Spleen (tissue), 11 donors: ENCODE measurements at regions not wholly inside any gene's neighbourhood (a gene's known extent, or its start where the extent isn't known, plus 50 kb on each side); places are given as distances from the start of the nearest gene placed in this dataset.

ENCODE experiments used
- DNase-seq: peaks from one replicate; pipeline ENCODE4 v3.0.0-alpha.2; 2020
- H3K27ac ChIP-seq, 8 donors: fragments of 200-600 bp; sonication (generic) in 7 of 8; 1 replicate in 4 of 8; 2 replicates in 4 of 8; pipeline versions ENCODE4 v1.5.0 to v1.8.0; 2016 to 2021; ENCODE audit warnings: inconsistent platforms in 4 of 8, mild to moderate bottlenecking in 4 of 8, moderate library complexity in 1 of 8
- H3K27me3 ChIP-seq, 7 donors: fragments of 200-600 bp; sonication (generic) in 6 of 7; replicated peaks in 1 of 7; 1 replicate in 4 of 7; 2 replicates in 3 of 7; pipeline versions ENCODE4 v1.5.0 to v1.8.0; 2016 to 2021; ENCODE audit warnings: inconsistent platforms in 3 of 7, mild to moderate bottlenecking in 1 of 7
- H3K36me3 ChIP-seq, 6 donors: fragments of 200-600 bp; sonication (generic) in 5 of 6; 1 replicate in 4 of 6; 2 replicates in 2 of 6; pipeline versions ENCODE4 v1.5.0 to v1.8.0; 2016 to 2021; ENCODE audit warnings: inconsistent platforms in 2 of 6
- H3K4me1 ChIP-seq, 6 donors: fragments of 200-600 bp; sonication (generic) in 5 of 6; 1 replicate in 3 of 6; 2 replicates in 3 of 6; pipeline versions ENCODE4 v1.5.0 to v1.8.0; 2016 to 2021; ENCODE audit warnings: inconsistent platforms in 3 of 6
- H3K4me3 ChIP-seq, 8 donors: fragments of 200-600 bp; sonication (generic) in 7 of 8; 1 replicate in 4 of 8; 2 replicates in 4 of 8; pipeline versions ENCODE4 v1.5.0 to v1.8.0; 2016 to 2021; ENCODE audit warnings: inconsistent platforms in 4 of 8, mild to moderate bottlenecking in 4 of 8, moderate library complexity in 2 of 8
- H3K9me3 ChIP-seq, 8 donors: fragments of 200-600 bp; sonication (generic) in 7 of 8; 1 replicate in 4 of 8; 2 replicates in 4 of 8; pipeline versions ENCODE4 v1.5.0 to v1.8.0; 2016 to 2021; ENCODE audit warnings: inconsistent platforms in 4 of 8
- CTCF ChIP-seq, 11 experiments: fragments of 200-600 bp in 7 of 11; fragments of 450-650 bp in 4 of 11; sonication (generic) in 4 of 11; IDR thresholded peaks in 8 of 11; conservative IDR thresholded peaks in 3 of 11; 1 replicate in 7 of 11; 2 replicates in 4 of 11; pipeline versions ENCODE4 v1.4.0 to v1.8.0; 2016 to 2021; ENCODE audit warnings: antibody characterized with exemption in 11 of 11, inconsistent platforms in 4 of 11, mild to moderate bottlenecking in 1 of 11
- POLR2A ChIP-seq, 3 donors: fragments of 450-650 bp; IDR thresholded peaks; one replicate each; pipeline ENCODE4 v1.5.1; 2017; ENCODE audit warnings: antibody characterized with exemption in 3 of 3, mild to moderate bottlenecking in 1 of 3
- POLR2AphosphoS5 ChIP-seq, 3 donors: sonication (generic); formaldehyde crosslinking; IDR thresholded peaks; one replicate each; pipeline ENCODE4 v1.5.1; 2017; ENCODE audit warnings: antibody characterized with exemption in 3 of 3
- WGBS, 5 donors: extraction: QIAGEN DNeasy Blood & Tissue Kit in 3 of 5; methylation state at CpG; one replicate each; pipeline versions ENCODE4 v1.1.5 to v1.1.7; 2013 to 2018; 5-methylcytosine and 5-hydroxymethylcytosine counted together
- intact Hi-C: fragments of 100-400 bp; cut with DNase I; formaldehyde crosslinking; loops from one replicate; pipeline ENCODE4 v1.15.0; 2023; ENCODE audit warnings: low total_unique reads
- donor health status: healthy with polysubstance abuse.
- donor health status: DM: no; HTN: no; CAD: no; lungs with moderate emphysema.
- donor health status: DM: no; HTN: no; CAD: no.
- donor health status: Bipolar disorder and iron deficiency.
- donor health status: healthy.
- donor health status: DM: no; HTN: no; CAD: no.
- donor health status: DM: yes; HTN: yes; CAD: no.

- 84 to 94% (median 92%) methylated on average over 6 of the region's 6 CpGs for WGBS, 5 donors
- Histone ChIP-seq H3K4me1 (no peaks in the 10 kb centered on the region), H3K4me3 (no peak overlapping the region), H3K9me3 (peaks cover 0 to 4% (median under 1%) of the 10 kb centered on the region in 8 donors), H3K27me3 (no peaks in the 10 kb centered on the region), H3K36me3 (no peaks in the 10 kb centered on the region), H3K27ac (no peak overlapping the region)
- intact Hi-C loops, result no loop called here
- no peak for TF ChIP-seq POLR2AphosphoS5 (IDR thresholded peaks at IDR 0.05)
- no peak for TF ChIP-seq POLR2A (IDR thresholded peaks at IDR 0.05)
- no peak for TF ChIP-seq CTCF (IDR thresholded peaks at IDR 0.05 in 8 of 11, conservative IDR thresholded peaks at IDR 0.05 in 3 of 11)
- no peak for DNase-seq
Measured at GRCh38 chr11:122046846-122047245, 69.2 kb downstream of the BLID start.

GRCh38 chr11:122046438-122046837, 69.6 kb downstream of the BLID start:
- no peaks in the 10 kb centered on the region for H3K4me1 ChIP-seq
- intact Hi-C loops, result no loop called here
- DNase-seq, result no peak
- no peaks in the 10 kb centered on the region for H3K9me3 ChIP-seq
- TF ChIP-seq POLR2A (IDR thresholded peaks at IDR 0.05), result no peak
- no peak for TF ChIP-seq POLR2AphosphoS5 (IDR thresholded peaks at IDR 0.05)
- TF ChIP-seq CTCF (IDR thresholded peaks at IDR 0.05 in 8 of 11, conservative IDR thresholded peaks at IDR 0.05 in 3 of 11), result no peak
- H3K27me3 ChIP-seq, result no peaks in the 10 kb centered on the region
- no peaks in the 10 kb centered on the region for H3K36me3 ChIP-seq
- H3K27ac ChIP-seq, result no peak overlapping the region
- 84 to 91% (median 85%) methylated on average over 4 of the region's 4 CpGs for WGBS, 5 donors
- no peak overlapping the region for H3K4me3 ChIP-seq

- Histone ChIP-seq H3K4me1 (no peaks in the 10 kb centered on the region), H3K9me3 (no peaks in the 10 kb centered on the region), H3K27ac (no peak overlapping the region), H3K4me3 (no peak overlapping the region), H3K36me3 (no peaks in the 10 kb centered on the region), H3K27me3 (no peaks in the 10 kb centered on the region)
- no peak for DNase-seq
- TF ChIP-seq POLR2A (IDR thresholded peaks at IDR 0.05) (no peak), CTCF (IDR thresholded peaks at IDR 0.05 in 8 of 11, conservative IDR thresholded peaks at IDR 0.05 in 3 of 11) (no peak), POLR2AphosphoS5 (IDR thresholded peaks at IDR 0.05) (no peak)
- WGBS, 5 donors, result 9 to 27% (median 15%) methylated on average over 3 of the region's 3 CpGs
- intact Hi-C loops, result no loop called here
Measured at GRCh38 chr11:122045181-122045586, 70.8 kb downstream of the BLID start.

- WGBS, 5 donors, result 63 to 70% (median 66%) methylated on average over 4 of the region's 4 CpGs
- Histone ChIP-seq H3K27ac (no peak overlapping the region), H3K4me3 (no peak overlapping the region), H3K4me1 (no peaks in the 10 kb centered on the region), H3K36me3 (no peaks in the 10 kb centered on the region), H3K27me3 (no peaks in the 10 kb centered on the region), H3K9me3 (no peaks in the 10 kb centered on the region)
- no peak for DNase-seq
- TF ChIP-seq CTCF (IDR thresholded peaks at IDR 0.05 in 8 of 11, conservative IDR thresholded peaks at IDR 0.05 in 3 of 11) (no peak), POLR2AphosphoS5 (IDR thresholded peaks at IDR 0.05) (no peak), POLR2A (IDR thresholded peaks at IDR 0.05) (no peak)
- intact Hi-C loops, result no loop called here
Measured at GRCh38 chr11:122044086-122044485, 71.9 kb downstream of the BLID start.
